ENCODE measurements at regions not wholly inside any gene's neighbourhood (a gene's known extent, or its start where the extent isn't known, plus 50 kb on each side); places are given as distances from the start of the nearest gene placed in this dataset.

GRCh38 chr18:67425672-67426071 is 90.8 kb downstream of the DSEL start:
- TF ChIP-seq CTCF (IDR thresholded peaks at IDR 0.05; ENCODE audit: insufficient read depth, low read length) = no peak
- TF ChIP-seq POLR2AphosphoS5 (IDR thresholded peaks at IDR 0.05; ENCODE audit: low read depth) = no peak
